B cell (primary cell): ENCODE measurements at regions not wholly inside any gene's neighbourhood (a gene's known extent, or its start where the extent isn't known, plus 50 kb on each side); places are given as distances from the start of the nearest gene placed in this dataset.

ENCODE experiments used
- ATAC-seq: fragments of 200-7000 bp; cut with Tn5 transposase; one replicate; pipeline ENCODE4 v1.10.0; 2021; ENCODE audit warnings: low read depth, mild to moderate bottlenecking, moderate number of reproducible peaks, moderate library complexity
- CTCF ChIA-PET: fragments of 350-600 bp; sonication (Branson Sonifier 250); formaldehyde crosslinking; loops from one replicate; lab custom pipeline; 2021; ENCODE audit warnings: antibody characterized with exemption, inconsistent platforms; lab: Charles Lee
- POLR2A ChIA-PET: fragments of 350-600 bp; sonication (Branson Sonifier 250); formaldehyde crosslinking; loops from one replicate; lab custom pipeline; 2021; ENCODE audit warnings: antibody characterized with exemption; lab: Charles Lee
- DNase-seq: peaks from one replicate; pipeline ENCODE4 v3.0.0; 2013
- H2AFZ ChIP-seq: 2 replicates; pipeline ENCODE4 v1.6.1; 2012; ENCODE audit warnings: mild to moderate bottlenecking, low read depth, low read length; ENCODE audit not compliant: insufficient read depth, poor library complexity, severe bottlenecking
- H3K27ac ChIP-seq, 2 donors: 1 replicate in 1 of 2; 2 replicates in 1 of 2; pipeline ENCODE4 v1.5.1; 2012 to 2013; ENCODE audit warnings: low read length in 2 of 2, mild to moderate bottlenecking in 2 of 2, moderate library complexity in 1 of 2
- H3K27me3 ChIP-seq, 4 experiments: fragments of 200-600 bp in 1 of 4; sonication (generic) in 1 of 4; replicated peaks in 1 of 4; 1 replicate in 2 of 4; 2 replicates in 2 of 4; pipeline versions ENCODE4 v1.6.1 to v1.7.0; 2013 to 2016; ENCODE audit warnings: low read length in 3 of 4, mild to moderate bottlenecking in 2 of 4, mixed read lengths in 1 of 4, moderate library complexity in 1 of 4; ENCODE audit not compliant: insufficient read depth in 4 of 4, control insufficient read depth in 3 of 4; ENCODE audit errors: control extremely low read depth in 1 of 4
- H3K36me3 ChIP-seq, 2 experiments: replicated peaks in 1 of 2; 1 replicate in 1 of 2; 2 replicates in 1 of 2; pipeline versions ENCODE4 v1.6.1 to v1.7.1; 2013; ENCODE audit warnings: low read length in 1 of 2; ENCODE audit not compliant: insufficient read depth in 2 of 2, control insufficient read depth in 1 of 2; ENCODE audit errors: control extremely low read depth in 1 of 2, extremely low read depth in 1 of 2
- H3K4me1 ChIP-seq, 2 donors: fragments of 200-600 bp in 1 of 2; sonication (generic) in 1 of 2; 1 replicate in 1 of 2; 2 replicates in 1 of 2; pipeline versions ENCODE4 v1.5.1 to v1.6.1; 2013 to 2017; ENCODE audit warnings: low read length in 2 of 2; ENCODE audit not compliant: control insufficient read depth in 2 of 2, insufficient read depth in 2 of 2
- H3K4me2 ChIP-seq: replicated peaks from 2 replicates; pipeline ENCODE3; 2012; ENCODE audit warnings: mild to moderate bottlenecking, low read depth, low read length; ENCODE audit not compliant: poor library complexity, severe bottlenecking
- H3K4me3 ChIP-seq, 5 experiments: fragments of 200-600 bp in 1 of 5; sonication (generic) in 1 of 5; 1 replicate in 3 of 5; 2 replicates in 2 of 5; pipeline versions ENCODE4 v1.5.1 to v1.7.0; 2011 to 2016; ENCODE audit warnings: low read length in 4 of 5, mild to moderate bottlenecking in 4 of 5, low read depth in 2 of 5, control low read depth in 1 of 5, moderate library complexity in 1 of 5; ENCODE audit not compliant: insufficient read depth in 1 of 5; ENCODE audit errors: control extremely low read depth in 1 of 5, extremely low read depth in 1 of 5
- H3K79me2 ChIP-seq: fragments of 200-600 bp; sonication (generic); one replicate; pipeline ENCODE4 v1.6.0; 2016; ENCODE audit warnings: low read length; ENCODE audit not compliant: control insufficient read depth, insufficient read depth
- H3K9ac ChIP-seq: fragments of 200-600 bp; sonication (generic); 2 replicates; pipeline ENCODE4 v1.6.1; 2017; ENCODE audit warnings: mild to moderate bottlenecking, low read length, moderate library complexity
- H3K9me3 ChIP-seq, 3 donors: one replicate each; pipeline versions ENCODE4 v1.6.1 to v1.7.1; 2013; ENCODE audit warnings: low read length in 2 of 3; ENCODE audit not compliant: control insufficient read depth in 2 of 3, insufficient read depth in 1 of 3; ENCODE audit errors: control extremely low read depth in 1 of 3
- H4K20me1 ChIP-seq: 2 replicates; pipeline ENCODE4 v1.6.0; 2012; ENCODE audit warnings: mild to moderate bottlenecking, low read length; ENCODE audit not compliant: insufficient read depth, control insufficient read depth, poor library complexity, severe bottlenecking
- H3K27ac Mint-ChIP-seq: one replicate; pipeline ENCODE4 v1.8.0; 2021; ENCODE audit warnings: mixed read lengths
- H3K27me3 Mint-ChIP-seq: one replicate; pipeline ENCODE4 v1.8.0; 2021; ENCODE audit warnings: mixed read lengths
- H3K4me1 Mint-ChIP-seq: one replicate; pipeline ENCODE4 v1.8.0; 2021; ENCODE audit warnings: mixed read lengths
- H3K4me3 Mint-ChIP-seq: one replicate; pipeline ENCODE4 v1.8.0; 2021; ENCODE audit warnings: mixed read lengths
- H3K9me3 Mint-ChIP-seq: one replicate; pipeline ENCODE4 v1.8.0; 2022; ENCODE audit warnings: mixed read lengths; ENCODE audit not compliant: insufficient read depth
- EZH2 ChIP-seq: IDR thresholded peaks from 2 replicates; pipeline ENCODE4 v1.6.1; 2012; ENCODE audit warnings: borderline replicate concordance, low read depth, mild to moderate bottlenecking, moderate library complexity, low read length; ENCODE audit not compliant: insufficient read depth, poor library complexity, severe bottlenecking
- WGBS: methylation state at CpG from one replicate; pipeline ENCODE4 v1.1.5; 2013; ENCODE audit warnings: missing lambda C conversion rate; ENCODE audit not compliant: insufficient coverage; 5-methylcytosine and 5-hydroxymethylcytosine counted together
- intact Hi-C: fragments of 100-400 bp; cut with micrococcal nuclease; formaldehyde crosslinking; loops from one replicate; pipeline ENCODE4 v1.10.0; 2022
- TF ChIP-seq, protein P1 (sequence below): fragments of 200-600 bp; IDR thresholded peaks from one replicate; pipeline ENCODE4 v1.8.0; 2022; ENCODE audit warnings: antibody characterized with exemption, mild to moderate bottlenecking

DNA sequence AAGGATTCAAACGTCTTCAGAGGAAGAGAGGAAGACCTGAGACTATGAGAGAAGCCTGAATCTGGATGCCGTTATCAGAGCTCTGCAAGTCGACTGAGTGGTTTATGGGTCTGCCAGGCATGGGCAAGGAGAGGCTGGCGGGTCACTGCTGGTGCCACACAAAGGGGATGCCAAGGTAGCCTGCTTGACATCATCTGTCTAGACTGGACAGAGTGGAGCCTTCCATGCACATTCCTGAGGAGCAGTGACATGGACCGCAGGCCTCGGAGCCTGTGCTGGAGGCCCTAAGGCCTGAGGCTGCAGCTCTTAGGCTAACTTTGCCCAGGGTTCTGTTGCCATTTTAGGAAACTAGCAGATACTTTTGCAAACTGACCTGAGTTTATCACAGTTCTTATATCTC is 127.4 kb downstream of the WT1 start:
- WGBS = 90% methylated on average over 6 of the region's 6 CpGs
- Histone ChIP-seq H3K27ac (no peak overlapping the region), H4K20me1 (no peaks in the 10 kb centered on the region), H3K79me2 (no peaks in the 10 kb centered on the region), H3K9me3 (no peaks in the 10 kb centered on the region), H3K4me3 (no peak overlapping the region), H3K4me2 (no peak overlapping the region), H3K27me3 (no peaks in the 10 kb centered on the region), H3K4me1 (no peaks in the 10 kb centered on the region), H3K36me3 (no peaks in the 10 kb centered on the region), H3K9ac (no peak overlapping the region), H2AFZ (no peak overlapping the region)
- no peak for ATAC-seq
- TF ChIP-seq, protein P1, sequence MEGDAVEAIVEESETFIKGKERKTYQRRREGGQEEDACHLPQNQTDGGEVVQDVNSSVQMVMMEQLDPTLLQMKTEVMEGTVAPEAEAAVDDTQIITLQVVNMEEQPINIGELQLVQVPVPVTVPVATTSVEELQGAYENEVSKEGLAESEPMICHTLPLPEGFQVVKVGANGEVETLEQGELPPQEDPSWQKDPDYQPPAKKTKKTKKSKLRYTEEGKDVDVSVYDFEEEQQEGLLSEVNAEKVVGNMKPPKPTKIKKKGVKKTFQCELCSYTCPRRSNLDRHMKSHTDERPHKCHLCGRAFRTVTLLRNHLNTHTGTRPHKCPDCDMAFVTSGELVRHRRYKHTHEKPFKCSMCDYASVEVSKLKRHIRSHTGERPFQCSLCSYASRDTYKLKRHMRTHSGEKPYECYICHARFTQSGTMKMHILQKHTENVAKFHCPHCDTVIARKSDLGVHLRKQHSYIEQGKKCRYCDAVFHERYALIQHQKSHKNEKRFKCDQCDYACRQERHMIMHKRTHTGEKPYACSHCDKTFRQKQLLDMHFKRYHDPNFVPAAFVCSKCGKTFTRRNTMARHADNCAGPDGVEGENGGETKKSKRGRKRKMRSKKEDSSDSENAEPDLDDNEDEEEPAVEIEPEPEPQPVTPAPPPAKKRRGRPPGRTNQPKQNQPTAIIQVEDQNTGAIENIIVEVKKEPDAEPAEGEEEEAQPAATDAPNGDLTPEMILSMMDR = no peak
- no peak for TF ChIP-seq EZH2
- no peak for DNase-seq
- ChIA-PET CTCF (interaction anchor here (0.6 to 2.1 kb wide), 2 partner anchors 16 to 25 kb away, joined by 4 to 7 read pairs; no protein-coding TSS in a partner anchor), POLR2A (no interaction called here)
- Mint-ChIP-seq H3K4me1 (no peaks in the 10 kb centered on the region), H3K27ac (no peak overlapping the region), H3K4me3 (no peak overlapping the region), H3K27me3 (peaks cover 5% of the 10 kb centered on the region), H3K9me3 (no peaks in the 10 kb centered on the region)
- intact Hi-C loops = no loop called here

DNA sequence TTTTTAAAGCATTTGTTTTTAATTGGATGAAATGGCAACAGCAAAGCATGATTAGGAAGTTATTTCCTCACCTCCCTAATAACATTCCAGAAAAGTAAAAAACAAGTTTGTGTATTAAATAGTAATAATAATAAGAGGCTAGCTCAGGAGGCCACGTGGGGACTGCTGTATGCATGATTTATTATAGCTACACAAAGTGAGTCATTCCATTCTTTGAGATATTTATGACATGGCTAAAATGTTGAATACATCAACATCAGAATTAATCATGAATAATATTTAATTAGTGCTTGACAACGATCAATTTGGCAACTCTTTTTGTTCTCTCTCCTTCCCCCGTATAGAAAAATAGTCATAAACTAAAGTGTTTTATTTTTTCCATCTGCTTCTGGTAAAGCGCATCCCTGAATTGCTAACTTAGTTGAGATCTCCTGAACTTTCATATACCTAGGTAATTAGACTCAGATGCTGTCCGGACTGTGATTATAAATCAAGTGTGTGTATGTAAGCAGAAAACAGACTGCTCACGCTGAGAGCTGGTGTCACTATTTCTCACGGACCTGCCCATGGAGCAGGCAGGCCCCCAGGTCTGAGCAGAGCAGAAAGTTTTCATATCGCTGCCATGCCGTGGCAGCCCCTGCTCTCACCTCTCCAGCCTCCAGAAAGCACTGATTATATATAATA is 125.7 kb downstream of the WT1 start:
- no CpG with 5 or more reads among the region's 9 CpGs for WGBS
- no peak overlapping the region for H3K27ac ChIP-seq
- H3K27me3 ChIP-seq = no peaks in the 10 kb centered on the region
- Mint-ChIP-seq H3K27ac (no peak overlapping the region), H3K4me1 (no peaks in the 10 kb centered on the region), H3K9me3 (no peaks in the 10 kb centered on the region), H3K27me3 (peaks cover 5% of the 10 kb centered on the region), H3K4me3 (no peak overlapping the region)
- H4K20me1 ChIP-seq = no peaks in the 10 kb centered on the region
- ChIA-PET CTCF (no interaction called here), POLR2A (no interaction called here)
- H3K4me3 ChIP-seq = no peak overlapping the region
- ATAC-seq = no peak
- TF ChIP-seq, protein P1 = no peak
- TF ChIP-seq EZH2 = no peak
- no peak overlapping the region for H3K9ac ChIP-seq
- H3K9me3 ChIP-seq = no peaks in the 10 kb centered on the region
- H2AFZ ChIP-seq = no peak overlapping the region
- intact Hi-C loops = no loop called here
- H3K4me2 ChIP-seq = no peak overlapping the region
- no peaks in the 10 kb centered on the region for H3K79me2 ChIP-seq
- no peaks in the 10 kb centered on the region for H3K4me1 ChIP-seq
- no peaks in the 10 kb centered on the region for H3K36me3 ChIP-seq
- no peak for DNase-seq
